NT2/D1 (cell line): ENCODE measurements at regions not wholly inside any gene's neighbourhood (a gene's known extent, or its start where the extent isn't known, plus 50 kb on each side); places are given as distances from the start of the nearest gene placed in this dataset.

Experiments
- DNase-seq: peaks from one replicate; pipeline ENCODE4 v3.0.0-alpha.2; 2011; ENCODE audit warnings: low read depth, low spot score
- H3K27me3 ChIP-seq: 2 replicates; pipeline ENCODE4 v1.6.0; 2011; ENCODE audit warnings: mild to moderate bottlenecking; ENCODE audit not compliant: insufficient read length, insufficient read depth
- H3K36me3 ChIP-seq: 2 replicates; pipeline ENCODE4 v1.6.1; 2011; ENCODE audit warnings: mild to moderate bottlenecking, low read length, mixed read lengths; ENCODE audit not compliant: insufficient read depth, insufficient read length
- H3K4me1 ChIP-seq: 2 replicates; pipeline ENCODE4 v1.5.1; 2011; ENCODE audit not compliant: insufficient read depth, insufficient read length
- H3K4me3 ChIP-seq: 2 replicates; pipeline ENCODE4 v1.5.1; 2011; ENCODE audit warnings: low read depth; ENCODE audit not compliant: insufficient read length
- H3K9ac ChIP-seq: 2 replicates; pipeline ENCODE4 v1.6.0; 2011; ENCODE audit warnings: low read depth; ENCODE audit not compliant: insufficient read length
- H3K9me3 ChIP-seq: 2 replicates; pipeline ENCODE4 v1.5.1; 2011; ENCODE audit warnings: mild to moderate bottlenecking, low read length; ENCODE audit not compliant: insufficient read depth
- SUZ12 ChIP-seq: IDR thresholded peaks from 2 replicates; pipeline ENCODE4 v1.6.1; 2011; ENCODE audit not compliant: insufficient read length, insufficient read depth; ENCODE audit errors: extremely low read depth
- YY1 ChIP-seq: IDR thresholded peaks from 2 replicates; pipeline ENCODE4 v1.6.1; 2011; ENCODE audit not compliant: insufficient read length, insufficient read depth
- ZNF274 ChIP-seq: IDR thresholded peaks from 2 replicates; pipeline ENCODE4 v1.6.1; 2011; ENCODE audit warnings: mild to moderate bottlenecking, low read depth, low read length

- DNase-seq = no peak
- no peaks in the 10 kb centered on the region for H3K4me1 ChIP-seq
- no peak overlapping the region for H3K4me3 ChIP-seq
- no peaks in the 10 kb centered on the region for H3K36me3 ChIP-seq
- H3K9ac ChIP-seq = no peak overlapping the region
- no peaks in the 10 kb centered on the region for H3K9me3 ChIP-seq
- no peaks in the 10 kb centered on the region for H3K27me3 ChIP-seq
- TF ChIP-seq SUZ12 = no peak
- no peak for TF ChIP-seq ZNF274
- TF ChIP-seq YY1 = no peak
Observed at GRCh38 chr2:52220393-52220792, 1188.5 kb upstream of the NRXN1 start.

GRCh38 chr2:52210611-52211010, 1178.7 kb upstream of the NRXN1 start:
- Histone ChIP-seq H3K4me1 (no peaks in the 10 kb centered on the region), H3K36me3 (no peaks in the 10 kb centered on the region), H3K4me3 (no peak overlapping the region), H3K9ac (no peak overlapping the region), H3K9me3 (no peaks in the 10 kb centered on the region), H3K27me3 (no peaks in the 10 kb centered on the region)
- TF ChIP-seq SUZ12 (no peak), ZNF274 (no peak), YY1 (no peak)
- no peak for DNase-seq

GRCh38 chr2:52210161-52210560, 1178.2 kb upstream of the NRXN1 start:
- Histone ChIP-seq H3K9ac (no peak overlapping the region), H3K4me3 (no peak overlapping the region), H3K36me3 (no peaks in the 10 kb centered on the region), H3K9me3 (no peaks in the 10 kb centered on the region), H3K4me1 (no peaks in the 10 kb centered on the region), H3K27me3 (no peaks in the 10 kb centered on the region)
- TF ChIP-seq ZNF274 = no peak
- TF ChIP-seq YY1 = no peak
- no peak for TF ChIP-seq SUZ12
- no peak for DNase-seq

GRCh38 chr2:52194342-52194741, 1162.4 kb upstream of the NRXN1 start:
- Histone ChIP-seq H3K4me1 (no peaks in the 10 kb centered on the region), H3K4me3 (no peak overlapping the region), H3K36me3 (no peaks in the 10 kb centered on the region), H3K9me3 (no peaks in the 10 kb centered on the region), H3K27me3 (no peaks in the 10 kb centered on the region), H3K9ac (no peak overlapping the region)
- no peak for DNase-seq
- TF ChIP-seq YY1 (no peak), SUZ12 (no peak), ZNF274 (no peak)

GRCh38 chr2:52193804-52194203, 1161.9 kb upstream of the NRXN1 start:
- H3K36me3 ChIP-seq = no peaks in the 10 kb centered on the region
- H3K4me3 ChIP-seq = no peak overlapping the region
- H3K27me3 ChIP-seq = no peaks in the 10 kb centered on the region
- H3K9ac ChIP-seq = no peak overlapping the region
- no peaks in the 10 kb centered on the region for H3K9me3 ChIP-seq
- DNase-seq = no peak
- TF ChIP-seq YY1 = no peak
- TF ChIP-seq ZNF274 = no peak
- H3K4me1 ChIP-seq = no peaks in the 10 kb centered on the region

- no peaks in the 10 kb centered on the region for H3K36me3 ChIP-seq
- H3K27me3 ChIP-seq = no peaks in the 10 kb centered on the region
- no peak for TF ChIP-seq ZNF274
- no peak for TF ChIP-seq SUZ12
- no peak for TF ChIP-seq YY1
- H3K9ac ChIP-seq = no peak overlapping the region
- H3K4me3 ChIP-seq = no peak overlapping the region
- no peak for DNase-seq
- H3K9me3 ChIP-seq = no peaks in the 10 kb centered on the region
- no peaks in the 10 kb centered on the region for H3K4me1 ChIP-seq
Observed at GRCh38 chr2:52192656-52193055, 1160.7 kb upstream of the NRXN1 start.

GRCh38 chr2:52181080-52181479, 1149.1 kb upstream of the NRXN1 start:
- Histone ChIP-seq H3K9me3 (peaks cover 19% of the 10 kb centered on the region; the same call in 1 of the 2 replicates), H3K9ac (no peak overlapping the region)
- DNase-seq = no peak

GRCh38 chr2:52178845-52179244, 1146.9 kb upstream of the NRXN1 start:
- no peaks in the 10 kb centered on the region for H3K4me1 ChIP-seq
- H3K36me3 ChIP-seq = no peaks in the 10 kb centered on the region
- no peak overlapping the region for H3K9ac ChIP-seq
- H3K27me3 ChIP-seq = no peaks in the 10 kb centered on the region
- TF ChIP-seq SUZ12 = no peak
- no peak for TF ChIP-seq ZNF274
- TF ChIP-seq YY1 = no peak
- no peak overlapping the region for H3K4me3 ChIP-seq
- peaks cover 19% of the 10 kb centered on the region; the same call in 1 of the 2 replicates for H3K9me3 ChIP-seq
- no peak for DNase-seq

More at GRCh38 chr2:52181080-52181479, 1149.1 kb upstream of the NRXN1 start:
- TF ChIP-seq SUZ12 (no peak), ZNF274 (no peak), YY1 (no peak)
- Histone ChIP-seq H3K36me3 (no peaks in the 10 kb centered on the region), H3K27me3 (no peaks in the 10 kb centered on the region), H3K4me3 (no peak overlapping the region), H3K4me1 (no peaks in the 10 kb centered on the region)
